SH-SY5Y (cell line): ENCODE measurements at regions not wholly inside any gene's neighbourhood (a gene's known extent, or its start where the extent isn't known, plus 50 kb on each side); places are given as distances from the start of the nearest gene placed in this dataset.

Source experiments
- GATA2 ChIP-seq: IDR thresholded peaks from 2 replicates; pipeline ENCODE4 v1.6.1; 2011; ENCODE audit warnings: mild to moderate bottlenecking, low read depth, low read length
- GATA3 ChIP-seq: IDR thresholded peaks from 2 replicates; pipeline ENCODE4 v1.6.1; 2011; ENCODE audit warnings: low read depth, mild to moderate bottlenecking, low read length, moderate library complexity

GRCh38 chr10:124336186-124336585, 82.5 kb downstream of the OAT start:
- TF ChIP-seq GATA2: no peak
- no peak for TF ChIP-seq GATA3
